ENCODE measurements at regions not wholly inside any gene's neighbourhood (a gene's known extent, or its start where the extent isn't known, plus 50 kb on each side); places are given as distances from the start of the nearest gene placed in this dataset.

GRCh38 chr18:76545433-76546087 lies 50.5 kb upstream of the ZNF516 start:
- TF ChIP-seq POLR2A (IDR thresholded peaks at IDR 0.05; ENCODE audit: borderline replicate concordance, extremely low read depth, insufficient read depth, insufficient read length) = no peak
- TF ChIP-seq CEBPB (IDR thresholded peaks at IDR 0.05; ENCODE audit: low read depth) = no peak
- no peak for TF ChIP-seq EZH2phosphoT487 (IDR thresholded peaks at IDR 0.05; ENCODE audit: borderline replicate concordance)
- no peak for TF ChIP-seq ATF3 (IDR thresholded peaks at IDR 0.05)
- TF ChIP-seq CTCF (IDR thresholded peaks at IDR 0.05 in 2 of 3, conservative IDR thresholded peaks at IDR 0.05 in 1 of 3; ENCODE audit: borderline replicate concordance in 1 of 3, insufficient read depth in 1 of 3, low read depth in 2 of 3, low read length in 2 of 3) = no peak
- TF ChIP-seq EZH2 (IDR thresholded peaks at IDR 0.05) = no peak
- TF ChIP-seq EGR1 (IDR thresholded peaks at IDR 0.05; ENCODE audit: low read depth) = no peak
- no peak for TF ChIP-seq SRF (IDR thresholded peaks at IDR 0.05; ENCODE audit: low read depth)

Data from HCT116 (cell line).